GM19043 (cell line): ENCODE measurements at regions not wholly inside any gene's neighbourhood (a gene's known extent, or its start where the extent isn't known, plus 50 kb on each side); places are given as distances from the start of the nearest gene placed in this dataset.

Source experiments
- ATAC-seq: cut with Tn5 transposase; IDR thresholded peaks from one replicate; pipeline ENCODE4 v1.9.1; 2021; ENCODE audit warnings: low read depth; ENCODE audit not compliant: unreplicated experiment

- ATAC-seq: no peak
These were observed 104.1 kb upstream of the PALS2 start for GRCh38 chr7:24469118-24469517.

- no peak for ATAC-seq
These were observed 101.2 kb upstream of the PALS2 start for GRCh38 chr7:24472093-24472492.

GRCh38 chr7:24475166-24475961 is 97.9 kb upstream of the PALS2 start:
- ATAC-seq: no peak

GRCh38 chr7:24476227-24476626 is 97.0 kb upstream of the PALS2 start:
- ATAC-seq: no peak

GRCh38 chr7:24477398-24478136 is 95.7 kb upstream of the PALS2 start:
- no peak for ATAC-seq

DNA sequence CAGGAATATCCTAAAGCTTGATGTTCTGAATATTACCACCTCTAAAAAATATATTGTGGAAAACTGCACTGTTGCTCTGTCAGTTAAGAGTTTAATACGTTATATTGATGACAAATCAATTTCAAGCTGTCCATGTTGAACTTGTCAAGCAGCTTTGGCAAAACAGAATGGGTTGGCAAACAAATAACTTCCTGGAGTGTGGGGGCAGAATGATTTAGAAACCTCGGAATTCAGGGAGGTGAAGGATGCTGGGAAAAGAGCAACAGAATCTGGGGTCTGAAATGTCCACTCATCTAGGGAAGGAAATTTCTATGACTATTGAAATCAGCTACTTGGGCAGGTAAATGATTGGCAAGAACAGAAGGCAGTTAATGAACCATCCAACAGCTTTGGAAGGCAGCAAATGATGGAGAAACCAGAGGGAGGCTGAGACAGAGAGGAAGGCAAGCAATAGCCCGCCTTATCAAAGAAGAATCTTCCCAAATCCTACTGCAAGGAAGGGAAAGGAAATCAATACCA is 95.1 kb upstream of the PALS2 start:
- ATAC-seq: no peak

- no peak for ATAC-seq
These were observed 92.8 kb upstream of the PALS2 start for GRCh38 chr7:24480501-24480900.

GRCh38 chr7:24483804-24484203 is 89.4 kb upstream of the PALS2 start:
- ATAC-seq: no peak

DNA sequence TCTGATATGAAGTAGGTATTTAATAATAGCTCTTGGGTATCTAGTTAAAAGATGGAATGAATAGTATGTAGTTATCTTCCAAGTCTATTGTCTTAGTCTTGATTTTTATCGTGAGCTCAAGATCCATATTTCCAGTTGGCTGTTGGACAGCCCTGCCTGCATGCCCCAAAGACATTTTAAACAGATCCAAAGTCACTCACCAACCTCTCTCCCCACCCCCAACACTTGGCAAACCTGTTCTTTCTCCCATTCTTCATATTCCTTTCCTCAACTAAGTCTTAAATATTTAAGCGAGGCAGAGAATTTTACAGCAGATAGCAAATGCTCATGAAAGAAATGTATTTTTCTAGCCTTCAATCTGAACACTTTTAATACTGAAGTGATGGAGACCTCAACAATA is 80.7 kb upstream of the PALS2 start:
- ATAC-seq: no peak

DNA sequence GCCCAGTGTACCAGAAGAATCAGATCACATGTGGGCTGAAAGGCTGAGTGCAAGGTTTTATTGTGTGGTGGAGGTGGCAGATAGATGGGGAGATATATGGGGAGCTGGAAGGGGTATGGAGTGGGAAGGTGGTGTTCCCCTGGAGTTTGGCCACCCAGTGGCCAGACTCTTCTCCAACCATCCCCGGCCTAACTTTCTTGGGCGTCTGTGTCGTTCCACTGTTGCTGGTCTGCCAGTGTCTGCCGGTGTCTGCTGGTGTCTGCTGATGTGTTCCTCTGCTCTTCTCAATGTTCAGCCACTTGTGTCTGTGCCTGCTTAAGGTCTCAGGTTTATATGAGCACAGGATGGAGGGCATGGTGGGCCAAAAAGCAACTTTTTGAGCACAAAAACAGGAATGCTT is 78.4 kb upstream of the PALS2 start:
- no peak for ATAC-seq

DNA sequence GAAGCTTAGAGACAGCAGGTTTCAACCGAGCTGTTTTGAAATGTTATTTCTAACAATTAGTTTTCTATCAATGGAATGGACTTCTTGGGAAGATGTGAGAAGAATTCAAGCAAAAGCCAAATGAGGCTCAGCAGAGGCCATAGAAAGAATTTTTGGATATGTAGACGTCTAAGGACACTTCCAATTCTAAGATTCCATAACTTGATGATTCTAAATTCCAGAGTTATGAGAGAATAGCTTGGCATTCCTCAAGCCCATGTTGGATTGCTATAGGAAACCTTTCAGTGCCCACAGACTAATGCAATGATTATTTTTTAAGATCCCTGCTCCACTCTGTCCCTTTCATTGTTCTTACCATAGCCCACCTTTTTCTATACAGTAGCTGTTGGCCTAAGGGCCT is 77.2 kb upstream of the PALS2 start:
- ATAC-seq: no peak

DNA sequence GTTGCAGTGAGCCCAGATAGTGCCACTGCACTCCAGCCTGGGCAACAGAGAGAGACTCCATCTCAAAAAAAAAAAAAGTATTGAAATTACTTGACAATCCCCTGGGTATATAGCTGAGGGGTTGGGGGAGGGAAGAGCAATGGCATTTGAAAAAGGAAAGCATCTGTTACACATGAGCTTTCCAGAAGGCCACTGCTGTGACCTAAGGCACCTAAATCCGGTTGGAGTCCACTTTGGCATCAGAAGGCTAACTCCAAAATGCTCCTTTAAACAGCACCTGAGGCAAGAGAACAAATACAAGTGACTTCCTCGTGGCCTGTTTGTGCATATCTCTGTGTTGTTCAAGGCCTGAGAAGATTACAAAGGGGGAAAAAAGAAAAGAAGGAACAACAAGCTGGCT is 74.8 kb upstream of the PALS2 start:
- no peak for ATAC-seq

- no peak for ATAC-seq
These were observed 73.4 kb upstream of the PALS2 start for GRCh38 chr7:24499871-24500270.

- no peak for ATAC-seq
These were observed 72.7 kb upstream of the PALS2 start for GRCh38 chr7:24500599-24500998.

DNA sequence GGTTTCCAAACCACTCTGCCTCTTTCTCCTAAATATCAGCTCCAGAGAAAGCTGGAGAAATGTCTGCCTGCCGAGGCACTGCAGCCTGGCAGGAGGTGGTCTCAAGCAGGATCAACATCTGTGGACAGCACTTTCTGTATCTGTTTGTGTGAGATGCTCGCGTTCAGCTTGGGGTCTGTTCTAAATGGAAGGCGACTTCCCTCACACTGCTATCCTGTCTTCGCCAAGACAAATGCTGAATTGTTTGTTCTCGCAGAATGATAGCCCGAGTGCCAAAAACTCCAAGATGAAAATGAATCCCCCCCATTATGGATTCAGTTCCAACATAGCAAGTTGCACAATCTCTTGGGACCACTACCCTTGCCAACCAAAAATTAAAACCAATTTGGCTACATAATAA is 72.2 kb upstream of the PALS2 start:
- ATAC-seq: no peak

- no peak for ATAC-seq
These were observed 71.7 kb upstream of the PALS2 start for GRCh38 chr7:24501443-24502134.

GRCh38 chr7:24502135-24502488 is 71.1 kb upstream of the PALS2 start:
- ATAC-seq: no peak

- no peak for ATAC-seq
These were observed 69.7 kb upstream of the PALS2 start for GRCh38 chr7:24503506-24503905.

- no peak for ATAC-seq
These were observed 69.2 kb upstream of the PALS2 start for GRCh38 chr7:24504040-24504439.

GRCh38 chr7:24504836-24505235 is 68.4 kb upstream of the PALS2 start:
- ATAC-seq: no peak

DNA sequence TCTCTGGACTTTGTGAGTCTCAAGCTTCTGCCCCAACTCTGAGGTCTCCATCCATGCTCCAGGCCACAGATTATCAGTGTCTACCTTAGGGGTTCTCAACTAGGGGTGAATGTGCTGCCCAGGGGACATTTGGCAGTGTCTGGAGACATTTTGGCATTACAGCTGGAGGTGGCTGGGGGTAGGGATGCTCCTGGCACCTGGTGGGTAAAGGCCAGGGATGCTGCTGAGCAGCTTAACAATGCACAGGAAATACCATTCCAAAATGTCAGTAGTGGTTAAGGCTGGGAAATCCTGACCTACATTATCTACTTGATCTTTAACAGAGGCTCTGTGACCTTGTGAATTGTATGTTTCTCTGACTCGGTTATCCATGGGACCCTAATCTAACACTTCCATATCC is 67.3 kb upstream of the PALS2 start:
- no peak for ATAC-seq
